HEK293 (cell line): ENCODE measurements at regions not wholly inside any gene's neighbourhood (a gene's known extent, or its start where the extent isn't known, plus 50 kb on each side); places are given as distances from the start of the nearest gene placed in this dataset.

Experiments used
- KLF1 ChIP-seq: fragments of 450-650 bp; formaldehyde crosslinking; IDR thresholded peaks from 2 replicates; pipeline ENCODE4 v1.5.1; 2016; ENCODE audit warnings: missing biosample characterization, missing genetic modification characterization
- YY1 ChIP-seq: fragments of 450-650 bp; formaldehyde crosslinking; IDR thresholded peaks from 2 replicates; pipeline ENCODE4 v1.5.1; 2018; ENCODE audit warnings: missing biosample characterization, missing genetic modification characterization
- ZBTB8A ChIP-seq: fragments of 450-650 bp; formaldehyde crosslinking; IDR thresholded peaks from 2 replicates; pipeline ENCODE4 v1.5.1; 2016; ENCODE audit warnings: missing biosample characterization, missing genetic modification characterization
- ZIC2 ChIP-seq: fragments of 450-650 bp; formaldehyde crosslinking; IDR thresholded peaks from 2 replicates; pipeline ENCODE4 v1.5.1; 2016; ENCODE audit warnings: missing biosample characterization, missing genetic modification characterization
- ZNF292 ChIP-seq: fragments of 450-650 bp; formaldehyde crosslinking; IDR thresholded peaks from 2 replicates; pipeline ENCODE4 v1.5.1; 2016; ENCODE audit warnings: low read depth, missing biosample characterization, missing genetic modification characterization, borderline replicate concordance
- ZNF426 ChIP-seq: fragments of 450-650 bp; formaldehyde crosslinking; IDR thresholded peaks from 2 replicates; pipeline ENCODE4 v1.5.1; 2017; ENCODE audit warnings: missing biosample characterization, missing genetic modification characterization, mild to moderate bottlenecking, inconsistent platforms, moderate library complexity
- ZXDB ChIP-seq: fragments of 450-650 bp; formaldehyde crosslinking; IDR thresholded peaks from 2 replicates; pipeline ENCODE4 v1.5.1; 2016; ENCODE audit warnings: missing biosample characterization, missing genetic modification characterization
- TF ChIP-seq, protein P1 (sequence below): fragments of 450-650 bp; formaldehyde crosslinking; IDR thresholded peaks from 2 replicates; pipeline ENCODE4 v1.5.1; 2016; ENCODE audit warnings: missing biosample characterization, missing genetic modification characterization
- TF ChIP-seq, protein P2 (sequence below): fragments of 450-650 bp; formaldehyde crosslinking; IDR thresholded peaks from 2 replicates; pipeline ENCODE4 v1.5.1; 2016; ENCODE audit warnings: missing biosample characterization, missing genetic modification characterization
- TF ChIP-seq, protein P3 (sequence below): fragments of 450-650 bp; formaldehyde crosslinking; IDR thresholded peaks from 2 replicates; pipeline ENCODE4 v1.5.1; 2016; ENCODE audit warnings: missing biosample characterization, missing genetic modification characterization

DNA sequence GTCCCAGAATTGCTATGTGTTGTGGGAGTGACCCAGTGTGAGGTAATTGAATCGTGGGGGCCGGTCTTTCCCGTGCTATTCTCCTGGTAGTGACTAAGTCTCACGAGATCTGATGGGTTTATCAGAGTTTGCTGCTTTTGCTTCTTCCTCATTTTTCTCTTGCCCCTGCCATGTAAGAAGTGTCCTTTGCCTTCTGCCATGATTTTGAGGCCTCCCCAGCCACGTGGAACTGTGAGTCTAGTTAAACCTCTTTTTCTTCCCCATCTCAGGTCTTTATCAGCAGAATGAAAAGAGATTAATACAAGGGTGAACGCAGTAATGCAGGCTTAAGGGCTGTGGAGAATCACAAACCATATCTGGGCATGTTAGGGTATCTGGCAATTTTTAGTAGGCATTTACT, 624.0 kb downstream of the USP25 start:
- TF ChIP-seq, protein P1, sequence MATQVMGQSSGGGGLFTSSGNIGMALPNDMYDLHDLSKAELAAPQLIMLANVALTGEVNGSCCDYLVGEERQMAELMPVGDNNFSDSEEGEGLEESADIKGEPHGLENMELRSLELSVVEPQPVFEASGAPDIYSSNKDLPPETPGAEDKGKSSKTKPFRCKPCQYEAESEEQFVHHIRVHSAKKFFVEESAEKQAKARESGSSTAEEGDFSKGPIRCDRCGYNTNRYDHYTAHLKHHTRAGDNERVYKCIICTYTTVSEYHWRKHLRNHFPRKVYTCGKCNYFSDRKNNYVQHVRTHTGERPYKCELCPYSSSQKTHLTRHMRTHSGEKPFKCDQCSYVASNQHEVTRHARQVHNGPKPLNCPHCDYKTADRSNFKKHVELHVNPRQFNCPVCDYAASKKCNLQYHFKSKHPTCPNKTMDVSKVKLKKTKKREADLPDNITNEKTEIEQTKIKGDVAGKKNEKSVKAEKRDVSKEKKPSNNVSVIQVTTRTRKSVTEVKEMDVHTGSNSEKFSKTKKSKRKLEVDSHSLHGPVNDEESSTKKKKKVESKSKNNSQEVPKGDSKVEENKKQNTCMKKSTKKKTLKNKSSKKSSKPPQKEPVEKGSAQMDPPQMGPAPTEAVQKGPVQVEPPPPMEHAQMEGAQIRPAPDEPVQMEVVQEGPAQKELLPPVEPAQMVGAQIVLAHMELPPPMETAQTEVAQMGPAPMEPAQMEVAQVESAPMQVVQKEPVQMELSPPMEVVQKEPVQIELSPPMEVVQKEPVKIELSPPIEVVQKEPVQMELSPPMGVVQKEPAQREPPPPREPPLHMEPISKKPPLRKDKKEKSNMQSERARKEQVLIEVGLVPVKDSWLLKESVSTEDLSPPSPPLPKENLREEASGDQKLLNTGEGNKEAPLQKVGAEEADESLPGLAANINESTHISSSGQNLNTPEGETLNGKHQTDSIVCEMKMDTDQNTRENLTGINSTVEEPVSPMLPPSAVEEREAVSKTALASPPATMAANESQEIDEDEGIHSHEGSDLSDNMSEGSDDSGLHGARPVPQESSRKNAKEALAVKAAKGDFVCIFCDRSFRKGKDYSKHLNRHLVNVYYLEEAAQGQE (tag by site-specific recombination) = no peak
- TF ChIP-seq KLF1 (tag by site-specific recombination) = no peak
- no peak for TF ChIP-seq ZIC2 (tag by site-specific recombination)
- TF ChIP-seq ZNF426 (tag by site-specific recombination) = no peak
- TF ChIP-seq, protein P2, sequence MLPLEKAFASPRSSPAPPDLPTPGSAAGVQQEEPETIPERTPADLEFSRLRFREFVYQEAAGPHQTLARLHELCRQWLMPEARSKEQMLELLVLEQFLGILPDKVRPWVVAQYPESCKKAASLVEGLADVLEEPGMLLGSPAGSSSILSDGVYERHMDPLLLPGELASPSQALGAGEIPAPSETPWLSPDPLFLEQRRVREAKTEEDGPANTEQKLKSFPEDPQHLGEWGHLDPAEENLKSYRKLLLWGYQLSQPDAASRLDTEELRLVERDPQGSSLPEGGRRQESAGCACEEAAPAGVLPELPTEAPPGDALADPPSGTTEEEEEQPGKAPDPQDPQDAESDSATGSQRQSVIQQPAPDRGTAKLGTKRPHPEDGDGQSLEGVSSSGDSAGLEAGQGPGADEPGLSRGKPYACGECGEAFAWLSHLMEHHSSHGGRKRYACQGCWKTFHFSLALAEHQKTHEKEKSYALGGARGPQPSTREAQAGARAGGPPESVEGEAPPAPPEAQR (tag by site-specific recombination) = no peak
- no peak for TF ChIP-seq YY1 (tag by site-specific recombination)
- TF ChIP-seq, protein P3, sequence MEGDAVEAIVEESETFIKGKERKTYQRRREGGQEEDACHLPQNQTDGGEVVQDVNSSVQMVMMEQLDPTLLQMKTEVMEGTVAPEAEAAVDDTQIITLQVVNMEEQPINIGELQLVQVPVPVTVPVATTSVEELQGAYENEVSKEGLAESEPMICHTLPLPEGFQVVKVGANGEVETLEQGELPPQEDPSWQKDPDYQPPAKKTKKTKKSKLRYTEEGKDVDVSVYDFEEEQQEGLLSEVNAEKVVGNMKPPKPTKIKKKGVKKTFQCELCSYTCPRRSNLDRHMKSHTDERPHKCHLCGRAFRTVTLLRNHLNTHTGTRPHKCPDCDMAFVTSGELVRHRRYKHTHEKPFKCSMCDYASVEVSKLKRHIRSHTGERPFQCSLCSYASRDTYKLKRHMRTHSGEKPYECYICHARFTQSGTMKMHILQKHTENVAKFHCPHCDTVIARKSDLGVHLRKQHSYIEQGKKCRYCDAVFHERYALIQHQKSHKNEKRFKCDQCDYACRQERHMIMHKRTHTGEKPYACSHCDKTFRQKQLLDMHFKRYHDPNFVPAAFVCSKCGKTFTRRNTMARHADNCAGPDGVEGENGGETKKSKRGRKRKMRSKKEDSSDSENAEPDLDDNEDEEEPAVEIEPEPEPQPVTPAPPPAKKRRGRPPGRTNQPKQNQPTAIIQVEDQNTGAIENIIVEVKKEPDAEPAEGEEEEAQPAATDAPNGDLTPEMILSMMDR (tag by site-specific recombination) = no peak
- no peak for TF ChIP-seq ZBTB8A (tag by site-specific recombination)
- TF ChIP-seq ZXDB (tag by site-specific recombination) = no peak
- no peak for TF ChIP-seq ZNF292
